HEK293 (cell line): ENCODE measurements at regions not wholly inside any gene's neighbourhood (a gene's known extent, or its start where the extent isn't known, plus 50 kb on each side); places are given as distances from the start of the nearest gene placed in this dataset.
"Not testable (repeated sequence)": the region's sequence is repeated elsewhere in the genome, so short reads cannot be mapped to it uniquely, and the experiment has no call there.

Experiments
- CTCF ChIA-PET: fragments of 350-600 bp; formaldehyde crosslinking; extraction: SDS; loops from one replicate; lab custom pipeline; 2021; ENCODE audit warnings: antibody characterized with exemption; lab: Yijun Ruan, JAX
- POLR2A ChIA-PET: fragments of 300-600 bp; formaldehyde crosslinking; extraction: SDS; loops from one replicate; lab custom pipeline; 2020; ENCODE audit warnings: antibody characterized with exemption, inconsistent platforms; lab: Yijun Ruan, JAX
- H3K27ac ChIP-seq: fragments of 200-500 bp; sonication (Bioruptor generic); 2 replicates; pipeline ENCODE4 v1.5.1; 2014; ENCODE audit warnings: low read depth, low read length, control low read depth, inconsistent platforms; ENCODE audit errors: extremely low read depth
- H3K36me3 ChIP-seq, 2 experiments: fragments of 200-500 bp in 1 of 2; sonication (Bioruptor generic) in 1 of 2; 1 replicate in 1 of 2; 2 replicates in 1 of 2; pipeline ENCODE4 v1.5.1; 2014 to 2017; ENCODE audit warnings: inconsistent platforms in 2 of 2, low read length in 2 of 2; ENCODE audit not compliant: control insufficient read depth in 2 of 2, insufficient read depth in 1 of 2
- H3K4me1 ChIP-seq: fragments of 200-500 bp; sonication (Bioruptor generic); 2 replicates; pipeline ENCODE4 v1.5.1; 2014; ENCODE audit warnings: mild to moderate bottlenecking, low read length, inconsistent platforms; ENCODE audit not compliant: control insufficient read depth, insufficient read depth
- H3K4me3 ChIP-seq: 2 replicates; pipeline ENCODE4 v1.5.1; 2011; ENCODE audit warnings: low read depth, mild to moderate bottlenecking, control low read depth, low read length, moderate library complexity
- H3K9me3 ChIP-seq: fragments of 200-500 bp; sonication (Bioruptor generic); 2 replicates; pipeline ENCODE4 v1.5.1; 2014; ENCODE audit warnings: low read depth, low read length, inconsistent platforms; ENCODE audit not compliant: control insufficient read depth, insufficient read depth
- MZF1 ChIP-seq: fragments of 450-650 bp; formaldehyde crosslinking; IDR thresholded peaks from 2 replicates; pipeline ENCODE4 v1.5.1; 2017; ENCODE audit warnings: missing biosample characterization, missing genetic modification characterization, borderline replicate concordance
- ZBTB8A ChIP-seq: fragments of 450-650 bp; formaldehyde crosslinking; IDR thresholded peaks from 2 replicates; pipeline ENCODE4 v1.5.1; 2016; ENCODE audit warnings: missing biosample characterization, missing genetic modification characterization
- ZFHX2 ChIP-seq: fragments of 450-650 bp; formaldehyde crosslinking; conservative IDR thresholded peaks from 2 replicates; pipeline ENCODE4 v1.5.1; 2016; ENCODE audit warnings: missing biosample characterization, missing genetic modification characterization
- ZNF112 ChIP-seq: fragments of 450-650 bp; formaldehyde crosslinking; IDR thresholded peaks from 2 replicates; pipeline ENCODE4 v1.5.0; 2017; ENCODE audit warnings: missing biosample characterization, missing genetic modification characterization
- ZNF132 ChIP-seq: fragments of 450-650 bp; formaldehyde crosslinking; IDR thresholded peaks from 2 replicates; pipeline ENCODE4 v1.5.1; 2017; ENCODE audit warnings: missing biosample characterization, missing genetic modification characterization, borderline replicate concordance
- ZNF169 ChIP-seq: fragments of 450-650 bp; formaldehyde crosslinking; IDR thresholded peaks from 2 replicates; pipeline ENCODE4 v1.5.1; 2016; ENCODE audit warnings: missing biosample characterization, missing genetic modification characterization
- ZNF184 ChIP-seq: fragments of 450-650 bp; IDR thresholded peaks from 2 replicates; pipeline ENCODE4 v1.5.1; 2018; ENCODE audit warnings: missing biosample characterization, mild to moderate bottlenecking, missing genetic modification characterization
- ZNF202 ChIP-seq: fragments of 450-650 bp; formaldehyde crosslinking; IDR thresholded peaks from 2 replicates; pipeline ENCODE4 v1.5.1; 2016; ENCODE audit warnings: missing biosample characterization, missing genetic modification characterization, borderline replicate concordance
- ZNF214 ChIP-seq: fragments of 450-650 bp; formaldehyde crosslinking; IDR thresholded peaks from 2 replicates; pipeline ENCODE4 v1.5.1; 2017; ENCODE audit warnings: missing biosample characterization, mild to moderate bottlenecking, missing genetic modification characterization, borderline replicate concordance
- ZNF37A ChIP-seq: fragments of 450-650 bp; IDR thresholded peaks from 2 replicates; pipeline ENCODE4 v1.5.1; 2018; ENCODE audit warnings: missing biosample characterization, missing genetic modification characterization
- ZNF561 ChIP-seq: fragments of 450-650 bp; IDR thresholded peaks from 2 replicates; pipeline ENCODE4 v1.5.1; 2018; ENCODE audit warnings: missing biosample characterization, missing genetic modification characterization, borderline replicate concordance
- ZNF701 ChIP-seq: fragments of 450-650 bp; formaldehyde crosslinking; IDR thresholded peaks from 2 replicates; pipeline ENCODE4 v1.5.1; 2016; ENCODE audit warnings: missing biosample characterization, missing genetic modification characterization
- ZNF792 ChIP-seq: fragments of 450-650 bp; formaldehyde crosslinking; IDR thresholded peaks from 2 replicates; pipeline ENCODE4 v1.5.1; 2016; ENCODE audit warnings: missing biosample characterization, missing genetic modification characterization
- ZSCAN30 ChIP-seq: fragments of 450-650 bp; IDR thresholded peaks from 2 replicates; pipeline ENCODE4 v1.5.1; 2018; ENCODE audit warnings: missing biosample characterization, mild to moderate bottlenecking, missing genetic modification characterization, moderate library complexity
- TF ChIP-seq, protein P1 (sequence below): fragments of 450-650 bp; formaldehyde crosslinking; IDR thresholded peaks from 2 replicates; pipeline ENCODE4 v1.5.1; 2016; ENCODE audit warnings: missing biosample characterization, missing genetic modification characterization
- TF ChIP-seq, protein P2 (sequence below): fragments of 450-650 bp; formaldehyde crosslinking; IDR thresholded peaks from 2 replicates; pipeline ENCODE4 v1.5.1; 2016; ENCODE audit warnings: missing biosample characterization, missing genetic modification characterization
- TF ChIP-seq, protein P3 (sequence below): fragments of 450-650 bp; formaldehyde crosslinking; IDR thresholded peaks from 2 replicates; pipeline ENCODE4 v1.5.1; 2016; ENCODE audit warnings: missing biosample characterization, missing genetic modification characterization
- TF ChIP-seq, protein P4 (sequence below): fragments of 450-650 bp; formaldehyde crosslinking; IDR thresholded peaks from 2 replicates; pipeline ENCODE4 v1.5.1; 2016; ENCODE audit warnings: missing biosample characterization, missing genetic modification characterization
- TF ChIP-seq, protein P5 (sequence below): fragments of 450-650 bp; formaldehyde crosslinking; IDR thresholded peaks from 2 replicates; pipeline ENCODE4 v1.5.1; 2016; ENCODE audit warnings: missing biosample characterization, missing genetic modification characterization

DNA sequence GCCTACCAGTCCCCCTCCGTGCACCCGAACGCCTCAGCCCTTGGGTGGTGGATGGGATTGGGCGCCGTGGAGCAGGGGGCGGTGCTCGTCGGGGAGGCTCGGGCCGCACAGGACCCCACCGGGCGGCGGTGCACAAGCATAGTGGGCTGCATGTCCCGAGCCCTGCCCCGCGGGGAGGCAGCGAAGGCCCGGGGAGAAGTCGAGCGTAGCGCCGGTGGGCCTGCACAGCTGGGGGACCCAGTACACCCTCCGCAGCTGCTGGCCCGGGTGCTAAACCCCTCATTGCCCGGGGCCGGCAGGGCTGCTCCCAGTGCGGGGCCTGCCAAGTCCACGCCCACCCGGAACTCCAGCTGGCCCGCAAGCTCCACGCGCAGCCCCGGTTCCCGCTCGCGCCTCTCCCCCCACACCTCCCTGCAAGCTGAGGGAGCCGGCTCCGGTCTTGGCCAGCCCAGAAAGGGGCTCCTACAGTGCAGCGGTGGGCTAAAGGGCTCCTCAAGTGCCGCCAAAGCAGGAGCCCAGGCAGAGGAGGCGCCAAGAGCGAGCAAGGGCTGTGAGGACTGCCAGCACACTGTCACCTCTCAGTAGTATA, 891.3 kb upstream of the EPHA5 start:
- CTCF ChIA-PET, H3K4me1 ChIP-seq, POLR2A ChIA-PET, H3K4me3 ChIP-seq, H3K27ac ChIP-seq, H3K36me3 ChIP-seq, H3K9me3 ChIP-seq: not testable (repeated sequence)
- TF ChIP-seq ZNF202 (tag by site-specific recombination) (peak; percentile 72), ZBTB8A (tag by site-specific recombination) (peak; percentile 26; the same call in 1 of the 2 replicates)

DNA sequence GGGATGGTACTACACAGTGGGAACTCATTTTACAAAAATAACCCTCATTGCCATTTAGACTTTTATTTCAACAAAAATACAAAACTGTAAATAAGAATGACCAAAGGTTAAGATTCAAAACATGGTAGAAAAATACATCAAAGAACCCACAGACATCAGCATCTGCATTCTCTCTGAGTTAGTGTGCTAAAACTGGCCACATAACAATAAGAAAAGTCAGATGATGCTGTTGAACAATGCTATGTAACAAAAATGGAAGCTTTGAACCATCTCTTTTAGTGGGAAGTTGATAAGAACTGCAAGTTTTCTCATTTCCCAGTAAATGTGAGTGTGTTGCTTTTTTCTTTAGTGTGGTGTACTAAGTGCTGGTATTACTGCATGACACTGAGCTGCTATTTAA, 888.4 kb upstream of the EPHA5 start:
- TF ChIP-seq, protein P1, sequence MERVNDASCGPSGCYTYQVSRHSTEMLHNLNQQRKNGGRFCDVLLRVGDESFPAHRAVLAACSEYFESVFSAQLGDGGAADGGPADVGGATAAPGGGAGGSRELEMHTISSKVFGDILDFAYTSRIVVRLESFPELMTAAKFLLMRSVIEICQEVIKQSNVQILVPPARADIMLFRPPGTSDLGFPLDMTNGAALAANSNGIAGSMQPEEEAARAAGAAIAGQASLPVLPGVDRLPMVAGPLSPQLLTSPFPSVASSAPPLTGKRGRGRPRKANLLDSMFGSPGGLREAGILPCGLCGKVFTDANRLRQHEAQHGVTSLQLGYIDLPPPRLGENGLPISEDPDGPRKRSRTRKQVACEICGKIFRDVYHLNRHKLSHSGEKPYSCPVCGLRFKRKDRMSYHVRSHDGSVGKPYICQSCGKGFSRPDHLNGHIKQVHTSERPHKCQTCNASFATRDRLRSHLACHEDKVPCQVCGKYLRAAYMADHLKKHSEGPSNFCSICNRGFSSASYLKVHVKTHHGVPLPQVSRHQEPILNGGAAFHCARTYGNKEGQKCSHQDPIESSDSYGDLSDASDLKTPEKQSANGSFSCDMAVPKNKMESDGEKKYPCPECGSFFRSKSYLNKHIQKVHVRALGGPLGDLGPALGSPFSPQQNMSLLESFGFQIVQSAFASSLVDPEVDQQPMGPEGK (tag by site-specific recombination), result no peak
- TF ChIP-seq ZNF37A (tag by site-specific recombination) (no peak), ZNF214 (tag by site-specific recombination) (no peak), ZFHX2 (no peak), ZNF132 (tag by site-specific recombination) (no peak), ZNF701 (tag by site-specific recombination) (no peak), ZNF792 (tag by site-specific recombination) (no peak)
- TF ChIP-seq, protein P2, sequence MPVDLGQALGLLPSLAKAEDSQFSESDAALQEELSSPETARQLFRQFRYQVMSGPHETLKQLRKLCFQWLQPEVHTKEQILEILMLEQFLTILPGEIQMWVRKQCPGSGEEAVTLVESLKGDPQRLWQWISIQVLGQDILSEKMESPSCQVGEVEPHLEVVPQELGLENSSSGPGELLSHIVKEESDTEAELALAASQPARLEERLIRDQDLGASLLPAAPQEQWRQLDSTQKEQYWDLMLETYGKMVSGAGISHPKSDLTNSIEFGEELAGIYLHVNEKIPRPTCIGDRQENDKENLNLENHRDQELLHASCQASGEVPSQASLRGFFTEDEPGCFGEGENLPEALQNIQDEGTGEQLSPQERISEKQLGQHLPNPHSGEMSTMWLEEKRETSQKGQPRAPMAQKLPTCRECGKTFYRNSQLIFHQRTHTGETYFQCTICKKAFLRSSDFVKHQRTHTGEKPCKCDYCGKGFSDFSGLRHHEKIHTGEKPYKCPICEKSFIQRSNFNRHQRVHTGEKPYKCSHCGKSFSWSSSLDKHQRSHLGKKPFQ (tag by site-specific recombination), result no peak
- TF ChIP-seq, protein P3, sequence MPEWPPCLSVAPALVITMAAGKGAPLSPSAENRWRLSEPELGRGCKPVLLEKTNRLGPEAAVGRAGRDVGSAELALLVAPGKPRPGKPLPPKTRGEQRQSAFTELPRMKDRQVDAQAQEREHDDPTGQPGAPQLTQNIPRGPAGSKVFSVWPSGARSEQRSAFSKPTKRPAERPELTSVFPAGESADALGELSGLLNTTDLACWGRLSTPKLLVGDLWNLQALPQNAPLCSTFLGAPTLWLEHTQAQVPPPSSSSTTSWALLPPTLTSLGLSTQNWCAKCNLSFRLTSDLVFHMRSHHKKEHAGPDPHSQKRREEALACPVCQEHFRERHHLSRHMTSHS (tag by site-specific recombination), result no peak
- TF ChIP-seq, protein P4, sequence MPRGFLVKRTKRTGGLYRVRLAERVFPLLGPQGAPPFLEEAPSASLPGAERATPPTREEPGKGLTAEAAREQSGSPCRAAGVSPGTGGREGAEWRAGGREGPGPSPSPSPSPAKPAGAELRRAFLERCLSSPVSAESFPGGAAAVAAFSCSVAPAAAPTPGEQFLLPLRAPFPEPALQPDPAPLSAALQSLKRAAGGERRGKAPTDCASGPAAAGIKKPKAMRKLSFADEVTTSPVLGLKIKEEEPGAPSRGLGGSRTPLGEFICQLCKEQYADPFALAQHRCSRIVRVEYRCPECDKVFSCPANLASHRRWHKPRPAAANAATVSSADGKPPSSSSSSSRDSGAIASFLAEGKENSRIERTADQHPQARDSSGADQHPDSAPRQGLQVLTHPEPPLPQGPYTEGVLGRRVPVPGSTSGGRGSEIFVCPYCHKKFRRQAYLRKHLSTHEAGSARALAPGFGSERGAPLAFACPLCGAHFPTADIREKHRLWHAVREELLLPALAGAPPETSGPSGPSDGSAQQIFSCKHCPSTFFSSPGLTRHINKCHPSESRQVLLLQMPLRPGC, result no peak
- TF ChIP-seq, all 188 proteins: peak for 0
- POLR2A ChIA-PET, result no interaction called here
- no peaks in the 10 kb centered on the region for H3K9me3 ChIP-seq

DNA sequence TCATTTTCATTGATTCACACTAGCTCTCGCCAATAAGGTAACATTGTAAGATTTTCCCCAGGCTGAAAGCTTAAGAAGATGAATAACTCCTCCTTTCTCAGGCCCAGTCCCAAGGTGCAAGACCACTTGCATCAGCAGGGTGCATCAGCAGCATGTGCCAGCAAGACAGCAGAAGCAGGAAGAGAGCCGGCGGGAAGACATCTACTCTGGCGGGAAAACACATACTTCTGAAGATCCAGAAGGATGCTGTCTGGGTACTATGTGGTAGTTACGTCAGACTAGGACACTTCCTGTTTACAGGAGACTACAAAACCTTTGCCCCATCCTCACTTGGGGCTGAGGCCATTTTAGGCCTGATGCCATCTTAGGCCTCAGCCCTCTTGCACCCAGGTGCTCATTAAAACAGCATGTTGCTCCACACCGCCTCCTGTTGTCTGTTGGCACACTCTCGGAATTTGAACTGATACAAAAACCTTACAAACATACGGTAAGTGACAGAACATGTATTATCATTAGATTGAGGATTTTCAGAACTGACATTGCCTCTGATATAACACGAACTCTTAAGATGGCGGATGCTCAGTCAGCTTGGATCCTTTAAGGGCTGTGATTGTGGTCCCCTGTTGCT, 886.5 kb upstream of the EPHA5 start:
- no peaks in the 10 kb centered on the region for H3K36me3 ChIP-seq
- no peak overlapping the region for H3K27ac ChIP-seq
- H3K4me1 ChIP-seq, result no peaks in the 10 kb centered on the region
- CTCF ChIA-PET, result no interaction called here
- POLR2A ChIA-PET, result no interaction called here
- H3K9me3 ChIP-seq, result no peaks in the 10 kb centered on the region
- TF ChIP-seq, protein P5, sequence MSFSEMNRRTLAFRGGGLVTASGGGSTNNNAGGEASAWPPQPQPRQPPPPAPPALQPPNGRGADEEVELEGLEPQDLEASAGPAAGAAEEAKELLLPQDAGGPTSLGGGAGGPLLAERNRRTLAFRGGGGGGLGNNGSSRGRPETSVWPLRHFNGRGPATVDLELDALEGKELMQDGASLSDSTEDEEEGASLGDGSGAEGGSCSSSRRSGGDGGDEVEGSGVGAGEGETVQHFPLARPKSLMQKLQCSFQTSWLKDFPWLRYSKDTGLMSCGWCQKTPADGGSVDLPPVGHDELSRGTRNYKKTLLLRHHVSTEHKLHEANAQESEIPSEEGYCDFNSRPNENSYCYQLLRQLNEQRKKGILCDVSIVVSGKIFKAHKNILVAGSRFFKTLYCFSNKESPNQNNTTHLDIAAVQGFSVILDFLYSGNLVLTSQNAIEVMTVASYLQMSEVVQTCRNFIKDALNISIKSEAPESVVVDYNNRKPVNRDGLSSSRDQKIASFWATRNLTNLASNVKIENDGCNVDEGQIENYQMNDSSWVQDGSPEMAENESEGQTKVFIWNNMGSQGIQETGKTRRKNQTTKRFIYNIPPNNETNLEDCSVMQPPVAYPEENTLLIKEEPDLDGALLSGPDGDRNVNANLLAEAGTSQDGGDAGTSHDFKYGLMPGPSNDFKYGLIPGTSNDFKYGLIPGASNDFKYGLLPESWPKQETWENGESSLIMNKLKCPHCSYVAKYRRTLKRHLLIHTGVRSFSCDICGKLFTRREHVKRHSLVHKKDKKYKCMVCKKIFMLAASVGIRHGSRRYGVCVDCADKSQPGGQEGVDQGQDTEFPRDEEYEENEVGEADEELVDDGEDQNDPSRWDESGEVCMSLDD (tag by site-specific recombination), result no peak
- TF ChIP-seq MZF1 (tag by site-specific recombination) (no peak), ZNF169 (tag by site-specific recombination) (no peak), ZNF561 (no peak), ZNF184 (tag by site-specific recombination) (no peak), ZSCAN30 (tag by site-specific recombination) (no peak), ZNF112 (tag by site-specific recombination) (no peak)
- H3K4me3 ChIP-seq, result no peak overlapping the region

More for the DNA sequence above, 888.4 kb upstream of the EPHA5 start:
- CTCF ChIA-PET, result no interaction called here
- Histone ChIP-seq H3K36me3 (no peaks in the 10 kb centered on the region), H3K27ac (no peak overlapping the region), H3K4me1 (no peaks in the 10 kb centered on the region), H3K4me3 (no peak overlapping the region)
